ENCODE measurements at regions not wholly inside any gene's neighbourhood (a gene's known extent, or its start where the extent isn't known, plus 50 kb on each side); places are given as distances from the start of the nearest gene placed in this dataset.

- Mint-ChIP-seq H3K27me3 (ENCODE audit: low read depth) (peaks cover 10% of the 10 kb centered on the region), H3K4me1 (ENCODE audit: low read depth) (no peaks in the 10 kb centered on the region), H3K27ac (ENCODE audit: unreplicated experiment) (no peak overlapping the region), H3K4me3 (ENCODE audit: unreplicated experiment) (no peak overlapping the region), H3K9me3 (ENCODE audit: low read depth) (peaks cover 29% of the 10 kb centered on the region), H3K36me3 (ENCODE audit: low read depth) (no peaks in the 10 kb centered on the region)
- TF ChIP-seq CTCF (IDR thresholded peaks at IDR 0.05), result no peak
- no peak for DNase-seq (ENCODE audit: low spot score)
Measured at GRCh38 chr14:104527857-104528459, 51.6 kb upstream of the C14orf180 start.

GRCh38 chr14:104528496-104528895 is 51.1 kb upstream of the C14orf180 start:
- no peak for DNase-seq (ENCODE audit: low spot score)
- Mint-ChIP-seq H3K4me3 (ENCODE audit: unreplicated experiment) (no peak overlapping the region), H3K36me3 (ENCODE audit: low read depth) (no peaks in the 10 kb centered on the region), H3K9me3 (ENCODE audit: low read depth) (peaks cover 29% of the 10 kb centered on the region), H3K27me3 (ENCODE audit: low read depth) (peaks cover 11% of the 10 kb centered on the region), H3K27ac (ENCODE audit: unreplicated experiment) (no peak overlapping the region), H3K4me1 (ENCODE audit: low read depth) (no peaks in the 10 kb centered on the region)
- TF ChIP-seq CTCF (IDR thresholded peaks at IDR 0.05), result no peak

Data from chondrocyte (in vitro differentiated cells).